ENCODE measurements at regions not wholly inside any gene's neighbourhood (a gene's known extent, or its start where the extent isn't known, plus 50 kb on each side); places are given as distances from the start of the nearest gene placed in this dataset.

DNA sequence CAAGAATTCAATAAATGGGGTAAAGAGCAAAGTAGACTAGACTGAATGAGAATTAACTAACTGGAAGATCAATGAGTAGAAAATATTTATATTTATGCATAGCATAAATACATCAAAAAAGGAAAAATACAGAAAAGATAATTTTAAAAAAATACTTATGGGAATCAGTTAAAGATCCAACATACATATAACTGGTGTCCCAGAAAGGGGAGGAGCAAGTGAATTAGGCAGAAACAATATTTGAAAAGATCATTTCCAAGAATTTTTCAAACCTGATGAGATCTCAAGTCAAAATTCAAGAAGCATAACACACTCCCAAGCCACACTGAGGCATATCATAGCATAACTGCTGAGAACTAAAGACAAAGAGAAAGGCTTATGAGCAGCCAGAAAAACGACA is 62.7 kb upstream of the SHISAL1 start:
- H3K4me1 ChIP-seq (ENCODE audit: control insufficient read depth in 1 of 2, insufficient read depth in 2 of 2, low read length in 2 of 2) = no peaks in the 10 kb centered on the region
- no CpG with 5 or more reads among the region's 1 CpG for WGBS (ENCODE audit: extremely low coverage, insufficient coverage, insufficient read length)
- H3K23ac ChIP-seq (ENCODE audit: low read length) = no peak overlapping the region
- DNase-seq = no peak
- no peak overlapping the region for H2BK5ac ChIP-seq (ENCODE audit: low read depth, low read length, poor library complexity)
- no peak overlapping the region for H2AK5ac ChIP-seq (ENCODE audit: low read length)
- H3K9ac ChIP-seq (ENCODE audit: low read length) = no peak overlapping the region
- no peak overlapping the region for H4K91ac ChIP-seq (ENCODE audit: low read depth, low read length)
- no peak overlapping the region for H3K4me3 ChIP-seq (ENCODE audit: low read depth, low read length)
- H2BK120ac ChIP-seq (ENCODE audit: insufficient read depth, low read length, poor library complexity) = no peak overlapping the region
- no peaks in the 10 kb centered on the region for H3K79me2 ChIP-seq (ENCODE audit: control insufficient read depth, insufficient read depth, low read length, poor library complexity)
- H3K27me3 ChIP-seq (ENCODE audit: insufficient read depth, low read length) = no peaks in the 10 kb centered on the region
- no peak overlapping the region for H3K18ac ChIP-seq (ENCODE audit: low read length)
- H3K4me2 ChIP-seq (ENCODE audit: low read length) = no peak overlapping the region
- H3K14ac ChIP-seq (ENCODE audit: low read length) = no peak overlapping the region
- no peaks in the 10 kb centered on the region for H3K36me3 ChIP-seq (ENCODE audit: control insufficient read depth in 1 of 2, insufficient read depth in 2 of 2, low read length in 2 of 2)
- no peak overlapping the region for H4K8ac ChIP-seq (ENCODE audit: low read depth, low read length)
- H3K4ac ChIP-seq (ENCODE audit: low read depth, low read length) = no peak overlapping the region
- H3K27ac ChIP-seq (ENCODE audit: low read depth, low read length) = no peak overlapping the region
- H2AFZ ChIP-seq (ENCODE audit: insufficient read depth, low read length, poor library complexity) = no peak overlapping the region
- H2BK12ac ChIP-seq (ENCODE audit: low read length) = no peak overlapping the region
- no peaks in the 10 kb centered on the region for H3K79me1 ChIP-seq (ENCODE audit: low read length)
- H4K12ac ChIP-seq (ENCODE audit: low read depth, low read length) = no peak overlapping the region
- H3K9me3 ChIP-seq (ENCODE audit: insufficient read depth, low read depth, low read length) = peaks cover 8% of the 10 kb centered on the region

DNA sequence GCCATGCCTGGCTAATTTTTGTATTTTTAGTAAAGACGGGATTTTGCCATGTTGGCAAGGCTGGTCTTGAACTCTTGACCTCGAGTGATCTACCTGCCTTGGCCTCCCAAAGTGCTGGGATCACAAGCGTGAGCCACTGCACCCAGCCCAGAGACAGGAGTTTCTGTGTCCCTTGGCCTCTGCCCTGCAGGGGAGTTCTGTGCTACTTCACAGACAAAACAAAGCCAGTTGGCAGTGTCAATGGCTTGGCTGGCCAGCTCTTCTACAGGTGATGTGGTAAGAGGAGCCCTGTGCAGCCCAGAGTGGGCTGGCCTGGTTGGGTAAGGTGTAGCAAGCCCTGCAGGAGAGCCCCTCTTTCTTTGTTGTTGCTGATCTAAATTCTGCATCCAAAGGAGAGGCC is 60.5 kb upstream of the SHISAL1 start:
- no peak overlapping the region for H3K18ac ChIP-seq (ENCODE audit: low read length)
- H3K9ac ChIP-seq (ENCODE audit: low read length) = no peak overlapping the region
- peaks cover 8% of the 10 kb centered on the region for H3K9me3 ChIP-seq (ENCODE audit: insufficient read depth, low read depth, low read length)
- H4K8ac ChIP-seq (ENCODE audit: low read depth, low read length) = no peak overlapping the region
- no CpG with 5 or more reads among the region's 3 CpGs for WGBS (ENCODE audit: extremely low coverage, insufficient coverage, insufficient read length)
- no peak for DNase-seq
- H3K79me1 ChIP-seq (ENCODE audit: low read length) = no peaks in the 10 kb centered on the region
- H3K4me3 ChIP-seq (ENCODE audit: low read depth, low read length) = no peak overlapping the region
- no peaks in the 10 kb centered on the region for H3K79me2 ChIP-seq (ENCODE audit: control insufficient read depth, insufficient read depth, low read length, poor library complexity)
- H3K23ac ChIP-seq (ENCODE audit: low read length) = no peak overlapping the region
- H3K4me1 ChIP-seq (ENCODE audit: control insufficient read depth in 1 of 2, insufficient read depth in 2 of 2, low read length in 2 of 2) = no peaks in the 10 kb centered on the region
- no peak overlapping the region for H2BK12ac ChIP-seq (ENCODE audit: low read length)
- H3K4ac ChIP-seq (ENCODE audit: low read depth, low read length) = no peak overlapping the region
- H3K27me3 ChIP-seq (ENCODE audit: insufficient read depth, low read length) = no peaks in the 10 kb centered on the region
- H2AFZ ChIP-seq (ENCODE audit: insufficient read depth, low read length, poor library complexity) = no peak overlapping the region
- H4K91ac ChIP-seq (ENCODE audit: low read depth, low read length) = no peak overlapping the region
- H3K27ac ChIP-seq (ENCODE audit: low read depth, low read length) = no peak overlapping the region
- H2AK5ac ChIP-seq (ENCODE audit: low read length) = no peak overlapping the region
- H3K4me2 ChIP-seq (ENCODE audit: low read length) = no peak overlapping the region
- H3K14ac ChIP-seq (ENCODE audit: low read length) = no peak overlapping the region
- no peak overlapping the region for H4K12ac ChIP-seq (ENCODE audit: low read depth, low read length)
- no peak overlapping the region for H2BK120ac ChIP-seq (ENCODE audit: insufficient read depth, low read length, poor library complexity)
- H3K36me3 ChIP-seq (ENCODE audit: control insufficient read depth in 1 of 2, insufficient read depth in 2 of 2, low read length in 2 of 2) = no peaks in the 10 kb centered on the region
- H2BK5ac ChIP-seq (ENCODE audit: low read depth, low read length, poor library complexity) = no peak overlapping the region

DNA sequence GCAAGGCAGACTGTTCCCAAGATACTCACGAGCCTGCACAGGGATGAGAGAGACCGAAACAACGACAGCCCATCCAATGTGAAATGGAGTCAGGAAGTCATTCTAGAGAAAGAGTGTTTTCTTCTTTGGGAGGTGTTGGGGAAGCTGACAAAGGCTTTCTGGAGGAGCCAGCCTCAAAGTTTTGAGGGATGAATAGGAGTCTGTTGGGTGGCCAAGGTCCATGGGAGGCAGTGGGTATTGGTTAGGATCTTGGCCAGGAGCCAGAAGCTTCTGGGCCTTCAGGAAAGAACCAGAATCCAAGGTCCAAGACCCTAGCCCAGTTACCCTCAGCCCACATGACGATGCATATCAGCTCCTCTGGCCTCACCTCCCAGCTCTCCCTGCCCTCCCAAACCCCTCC is 59.9 kb upstream of the SHISAL1 start:
- H4K8ac ChIP-seq (ENCODE audit: low read depth, low read length) = no peak overlapping the region

GRCh38 chr22:44371741-44372525 is 59.2 kb upstream of the SHISAL1 start:
- DNase-seq = no peak

More for the DNA sequence above, 59.9 kb upstream of the SHISAL1 start:
- Histone ChIP-seq H3K9ac (ENCODE audit: low read length) (no peak overlapping the region), H2BK12ac (ENCODE audit: low read length) (no peak overlapping the region), H3K79me1 (ENCODE audit: low read length) (no peaks in the 10 kb centered on the region), H2BK5ac (ENCODE audit: low read depth, low read length, poor library complexity) (no peak overlapping the region), H2AFZ (ENCODE audit: insufficient read depth, low read length, poor library complexity) (no peak overlapping the region), H3K36me3 (ENCODE audit: control insufficient read depth in 1 of 2, insufficient read depth in 2 of 2, low read length in 2 of 2) (no peaks in the 10 kb centered on the region), H3K4me2 (ENCODE audit: low read length) (no peak overlapping the region), H3K14ac (ENCODE audit: low read length) (no peak overlapping the region), H3K27ac (ENCODE audit: low read depth, low read length) (no peak overlapping the region), H3K18ac (ENCODE audit: low read length) (no peak overlapping the region), H3K4me3 (ENCODE audit: low read depth, low read length) (no peak overlapping the region), H3K27me3 (ENCODE audit: insufficient read depth, low read length) (no peaks in the 10 kb centered on the region), H3K9me3 (ENCODE audit: insufficient read depth, low read depth, low read length) (peaks cover 8% of the 10 kb centered on the region), H3K4me1 (ENCODE audit: control insufficient read depth in 1 of 2, insufficient read depth in 2 of 2, low read length in 2 of 2) (no peaks in the 10 kb centered on the region), H4K12ac (ENCODE audit: low read depth, low read length) (no peak overlapping the region), H3K4ac (ENCODE audit: low read depth, low read length) (no peak overlapping the region), H3K23ac (ENCODE audit: low read length) (no peak overlapping the region), H3K79me2 (ENCODE audit: control insufficient read depth, insufficient read depth, low read length, poor library complexity) (no peaks in the 10 kb centered on the region), H2BK120ac (ENCODE audit: insufficient read depth, low read length, poor library complexity) (no peak overlapping the region), H4K91ac (ENCODE audit: low read depth, low read length) (no peak overlapping the region), H2AK5ac (ENCODE audit: low read length) (no peak overlapping the region)
- no CpG with 5 or more reads among the region's 4 CpGs for WGBS (ENCODE audit: extremely low coverage, insufficient coverage, insufficient read length)
- DNase-seq = no peak

More at GRCh38 chr22:44371741-44372525, 59.2 kb upstream of the SHISAL1 start:
- Histone ChIP-seq H3K27me3 (ENCODE audit: insufficient read depth, low read length) (no peaks in the 10 kb centered on the region), H4K91ac (ENCODE audit: low read depth, low read length) (no peak overlapping the region), H3K4ac (ENCODE audit: low read depth, low read length) (no peak overlapping the region), H2AFZ (ENCODE audit: insufficient read depth, low read length, poor library complexity) (no peak overlapping the region), H3K79me1 (ENCODE audit: low read length) (no peaks in the 10 kb centered on the region), H3K9ac (ENCODE audit: low read length) (no peak overlapping the region), H3K4me3 (ENCODE audit: low read depth, low read length) (no peak overlapping the region), H2BK12ac (ENCODE audit: low read length) (no peak overlapping the region), H2AK5ac (ENCODE audit: low read length) (no peak overlapping the region), H3K27ac (ENCODE audit: low read depth, low read length) (no peak overlapping the region), H3K23ac (ENCODE audit: low read length) (no peak overlapping the region), H3K36me3 (ENCODE audit: control insufficient read depth in 1 of 2, insufficient read depth in 2 of 2, low read length in 2 of 2) (no peaks in the 10 kb centered on the region), H3K14ac (ENCODE audit: low read length) (no peak overlapping the region), H3K18ac (ENCODE audit: low read length) (no peak overlapping the region), H4K8ac (ENCODE audit: low read depth, low read length) (no peak overlapping the region), H4K12ac (ENCODE audit: low read depth, low read length) (no peak overlapping the region), H2BK120ac (ENCODE audit: insufficient read depth, low read length, poor library complexity) (no peak overlapping the region), H3K4me2 (ENCODE audit: low read length) (no peak overlapping the region), H3K4me1 (ENCODE audit: control insufficient read depth in 1 of 2, insufficient read depth in 2 of 2, low read length in 2 of 2) (no peaks in the 10 kb centered on the region), H3K9me3 (ENCODE audit: insufficient read depth, low read depth, low read length) (peaks cover 8% of the 10 kb centered on the region), H3K79me2 (ENCODE audit: control insufficient read depth, insufficient read depth, low read length, poor library complexity) (no peaks in the 10 kb centered on the region), H2BK5ac (ENCODE audit: low read depth, low read length, poor library complexity) (no peak overlapping the region)
- WGBS (ENCODE audit: extremely low coverage, insufficient coverage, insufficient read length) = no CpG with 5 or more reads among the region's 3 CpGs

All from trophoblast cell (in vitro differentiated cells and primary cell).